Left ventricle myocardium inferior (tissue), 1 donor: ENCODE measurements at regions not wholly inside any gene's neighbourhood (a gene's known extent, or its start where the extent isn't known, plus 50 kb on each side); places are given as distances from the start of the nearest gene placed in this dataset.

Experiments
- DNase-seq: peaks from one replicate; pipeline ENCODE4 v3.0.0-alpha.2; 2020
- H3K27ac ChIP-seq: fragments of 200-600 bp; replicated peaks from 2 replicates; pipeline ENCODE4 v1.8.0; 2021
- H3K27me3 ChIP-seq: fragments of 200-600 bp; 2 replicates; pipeline ENCODE4 v1.8.0; 2021; ENCODE audit warnings: low read depth
- H3K36me3 ChIP-seq: fragments of 200-600 bp; 2 replicates; pipeline ENCODE4 v1.8.0; 2021
- H3K4me1 ChIP-seq: fragments of 200-600 bp; 2 replicates; pipeline ENCODE4 v1.8.0; 2021
- H3K4me3 ChIP-seq: fragments of 200-600 bp; 2 replicates; pipeline ENCODE4 v1.8.0; 2021; ENCODE audit warnings: mild to moderate bottlenecking, moderate library complexity
- H3K9me3 ChIP-seq: fragments of 200-600 bp; replicated peaks from 2 replicates; pipeline ENCODE4 v1.8.0; 2021
- CTCF ChIP-seq: fragments of 200-600 bp; IDR thresholded peaks from 2 replicates; pipeline ENCODE4 v1.8.0; 2021; ENCODE audit warnings: antibody characterized with exemption, mild to moderate bottlenecking, borderline replicate concordance
- intact Hi-C: fragments of 100-400 bp; cut with micrococcal nuclease; formaldehyde crosslinking; loops from one replicate; pipeline ENCODE4 v1.11.0; 2022
- donor health status: DM: no; HTN: yes; CAD: no; lungs with severe emphysema.

- Histone ChIP-seq H3K4me3 (no peak overlapping the region), H3K9me3 (peaks cover 20% of the 10 kb centered on the region), H3K27me3 (no peaks in the 10 kb centered on the region), H3K4me1 (no peaks in the 10 kb centered on the region), H3K36me3 (no peaks in the 10 kb centered on the region), H3K27ac (no peak overlapping the region)
- no peak for DNase-seq
- no peak for TF ChIP-seq CTCF
- intact Hi-C loops: no loop called here
Measured at GRCh38 chr4:152150214-152150613, 385.7 kb downstream of the FBXW7 start.

GRCh38 chr4:152149745-152150144, 386.1 kb downstream of the FBXW7 start:
- peaks cover 25% of the 10 kb centered on the region for H3K9me3 ChIP-seq
- no peaks in the 10 kb centered on the region for H3K27me3 ChIP-seq
- H3K27ac ChIP-seq: no peak overlapping the region
- no peak for DNase-seq
- intact Hi-C loops: no loop called here
- H3K4me1 ChIP-seq: no peaks in the 10 kb centered on the region
- H3K4me3 ChIP-seq: no peak overlapping the region
- TF ChIP-seq CTCF: no peak
- H3K36me3 ChIP-seq: no peaks in the 10 kb centered on the region

GRCh38 chr4:152148057-152148456, 387.2 kb upstream of the GATB start:
- Histone ChIP-seq H3K4me3 (no peak overlapping the region), H3K27me3 (no peaks in the 10 kb centered on the region), H3K27ac (no peak overlapping the region), H3K9me3 (peaks cover 26% of the 10 kb centered on the region), H3K36me3 (no peaks in the 10 kb centered on the region), H3K4me1 (no peaks in the 10 kb centered on the region)
- TF ChIP-seq CTCF: no peak
- DNase-seq: no peak
- intact Hi-C loops: no loop called here

- Histone ChIP-seq H3K27me3 (no peaks in the 10 kb centered on the region), H3K4me3 (no peak overlapping the region), H3K27ac (no peak overlapping the region), H3K9me3 (peaks cover 26% of the 10 kb centered on the region), H3K36me3 (no peaks in the 10 kb centered on the region), H3K4me1 (no peaks in the 10 kb centered on the region)
- no peak for DNase-seq
- intact Hi-C loops: no loop called here
- no peak for TF ChIP-seq CTCF
Measured at GRCh38 chr4:152146244-152146643, 385.4 kb upstream of the GATB start.

- H3K9me3 ChIP-seq: peaks cover 26% of the 10 kb centered on the region
- no peaks in the 10 kb centered on the region for H3K36me3 ChIP-seq
- no peak for TF ChIP-seq CTCF
- no peaks in the 10 kb centered on the region for H3K27me3 ChIP-seq
- H3K27ac ChIP-seq: no peak overlapping the region
- intact Hi-C loops: no loop called here
- no peak overlapping the region for H3K4me3 ChIP-seq
- H3K4me1 ChIP-seq: no peaks in the 10 kb centered on the region
- no peak for DNase-seq
Measured at GRCh38 chr4:152143806-152144205, 383.0 kb upstream of the GATB start.

- no peak for TF ChIP-seq CTCF
- Histone ChIP-seq H3K27ac (no peak overlapping the region), H3K9me3 (no peaks in the 10 kb centered on the region), H3K36me3 (no peaks in the 10 kb centered on the region), H3K27me3 (no peaks in the 10 kb centered on the region), H3K4me3 (no peak overlapping the region), H3K4me1 (no peaks in the 10 kb centered on the region)
- intact Hi-C loops: no loop called here
- DNase-seq: no peak
Measured at GRCh38 chr4:152138451-152138850, 377.6 kb upstream of the GATB start.
